Ishikawa (cell line): ENCODE measurements at regions not wholly inside any gene's neighbourhood (a gene's known extent, or its start where the extent isn't known, plus 50 kb on each side); places are given as distances from the start of the nearest gene placed in this dataset.

ENCODE experiments used
- CREB1 ChIP-seq: IDR thresholded peaks from 2 replicates; pipeline ENCODE4 v1.6.1; 2012; ENCODE audit warnings: low read depth
- EP300 ChIP-seq: IDR thresholded peaks from 2 replicates; pipeline ENCODE4 v1.6.1; 2012; ENCODE audit warnings: borderline replicate concordance
- FOXM1 ChIP-seq: IDR thresholded peaks from 2 replicates; pipeline ENCODE4 v1.6.1; 2012; ENCODE audit warnings: low read depth, borderline replicate concordance
- NFIC ChIP-seq: IDR thresholded peaks from 2 replicates; pipeline ENCODE4 v1.6.1; 2012
- REST ChIP-seq: IDR thresholded peaks from 2 replicates; pipeline ENCODE4 v1.6.1; 2012; ENCODE audit warnings: low read depth, mild to moderate bottlenecking
- TCF12 ChIP-seq: IDR thresholded peaks from 2 replicates; pipeline ENCODE4 v1.6.1; 2012; ENCODE audit warnings: low read depth
- USF1 ChIP-seq: IDR thresholded peaks from 2 replicates; pipeline ENCODE4 v1.6.1; 2012

GRCh38 chr15:36363335-36363734, 216.1 kb upstream of the CDIN1 start:
- TF ChIP-seq FOXM1 (no peak), NFIC (no peak), REST (no peak), EP300 (no peak), TCF12 (no peak), USF1 (no peak), CREB1 (no peak)
